Thyroid gland (tissue), 4 donors: ENCODE measurements at regions not wholly inside any gene's neighbourhood (a gene's known extent, or its start where the extent isn't known, plus 50 kb on each side); places are given as distances from the start of the nearest gene placed in this dataset.

Experiments
- CTCF ChIP-seq, 6 experiments: fragments of 200-600 bp in 3 of 6; fragments of 450-650 bp in 3 of 6; sonication (generic) in 3 of 6; IDR thresholded peaks; one replicate each; pipeline ENCODE4 v1.5.1; 2016 to 2019; ENCODE audit warnings: antibody characterized with exemption in 6 of 6, mild to moderate bottlenecking in 2 of 6, inconsistent platforms in 1 of 6, moderate library complexity in 1 of 6
- POLR2A ChIP-seq, 2 donors: fragments of 450-650 bp; IDR thresholded peaks; one replicate each; pipeline ENCODE4 v1.6.1; 2017; ENCODE audit warnings: antibody characterized with exemption in 2 of 2, mild to moderate bottlenecking in 2 of 2, moderate library complexity in 1 of 2

GRCh38 chr4:140312100-140312499 lies 61.3 kb upstream of the SCOC start:
- TF ChIP-seq POLR2A (IDR thresholded peaks at IDR 0.05) (no peak), CTCF (IDR thresholded peaks at IDR 0.05) (no peak)
